ENCODE measurements at regions not wholly inside any gene's neighbourhood (a gene's known extent, or its start where the extent isn't known, plus 50 kb on each side); places are given as distances from the start of the nearest gene placed in this dataset.

DNA sequence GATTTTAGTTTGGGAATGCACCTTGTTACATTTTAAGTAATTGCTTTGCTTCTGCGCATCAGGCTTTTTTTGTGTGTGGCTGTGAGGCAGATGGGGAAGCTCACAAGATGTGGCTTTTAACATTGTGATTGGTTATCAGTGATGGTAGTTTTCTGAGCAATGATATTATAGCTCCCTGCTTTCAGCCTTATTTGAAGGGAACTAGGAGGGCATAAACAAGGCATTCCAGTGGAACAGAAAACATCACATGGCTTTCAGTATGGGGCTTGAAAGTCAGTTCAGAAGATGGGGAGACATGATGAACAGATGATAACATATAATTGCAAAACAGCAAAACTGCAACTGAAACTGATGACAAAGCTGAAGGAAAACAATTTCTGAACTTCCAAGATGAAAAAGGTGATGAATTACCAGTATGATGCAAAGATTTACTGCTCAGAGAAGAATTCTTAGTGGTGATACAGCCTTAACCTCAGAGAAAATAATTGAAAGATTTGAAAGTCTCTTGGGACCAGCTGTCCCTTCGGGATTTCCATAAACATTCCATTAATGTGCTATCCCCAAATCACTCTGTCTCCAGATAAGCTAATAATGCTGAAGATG, 439.7 kb downstream of the RND3 start:
- DNase-seq (ENCODE audit: low spot score): no peak

DNA sequence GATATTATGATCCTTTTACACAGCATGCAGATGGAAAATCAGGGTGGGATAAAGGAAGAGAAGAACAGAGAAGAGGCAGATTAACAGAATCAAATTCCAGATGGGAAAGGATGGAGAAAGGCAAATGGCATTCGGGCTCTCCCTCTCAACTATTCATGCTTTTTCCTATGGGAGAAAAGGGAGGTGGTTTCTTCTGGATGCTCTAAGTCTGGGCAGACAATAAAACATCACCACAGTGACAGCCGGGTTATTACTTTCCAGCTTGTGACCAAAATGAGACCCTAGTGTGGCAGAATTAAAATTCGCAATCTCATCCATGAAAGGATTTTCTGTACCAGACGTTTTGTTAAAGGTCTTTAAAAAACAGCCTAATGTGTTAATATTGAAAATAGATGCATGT, 440.7 kb downstream of the RND3 start:
- DNase-seq (ENCODE audit: low spot score): no peak

DNA sequence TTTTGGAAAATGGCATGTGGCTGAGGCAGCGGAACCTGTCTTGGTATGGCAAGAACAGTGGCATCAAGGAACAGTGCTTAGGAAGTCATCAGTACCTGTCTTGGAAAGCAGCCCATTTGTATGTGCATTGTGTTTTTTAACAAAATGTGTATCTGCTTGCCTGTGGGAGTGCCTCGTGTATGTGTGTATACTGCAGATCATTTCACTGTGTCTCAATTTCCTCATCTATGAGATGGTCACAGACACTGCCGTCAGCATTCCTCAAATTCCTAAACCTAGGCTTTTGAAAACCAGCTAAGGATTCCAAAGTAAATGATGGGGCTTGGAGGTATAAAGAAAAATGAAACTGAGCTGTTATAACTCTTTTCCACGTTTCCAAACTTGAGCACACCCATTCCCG, 441.3 kb downstream of the RND3 start:
- no peak for DNase-seq (ENCODE audit: low spot score)

DNA sequence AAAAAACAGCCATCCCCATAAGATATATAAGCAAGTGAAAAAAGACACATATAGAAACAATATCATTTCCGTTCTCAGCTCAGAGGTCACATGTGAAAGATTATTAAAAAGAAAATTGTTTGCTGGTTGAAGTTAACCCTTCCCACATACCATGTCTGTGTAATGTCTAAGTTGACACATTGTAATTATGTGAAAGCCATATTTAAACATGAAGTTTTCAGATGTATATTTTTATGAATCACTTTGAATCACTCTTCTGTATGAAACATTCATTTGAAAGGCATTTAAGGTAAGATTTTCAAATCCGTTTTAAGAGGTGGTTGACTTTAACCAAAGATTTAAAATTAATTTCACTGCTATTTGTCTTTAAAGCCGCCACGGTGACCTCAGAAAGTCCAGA, 441.9 kb downstream of the RND3 start:
- no peak for DNase-seq (ENCODE audit: low spot score)

DNA sequence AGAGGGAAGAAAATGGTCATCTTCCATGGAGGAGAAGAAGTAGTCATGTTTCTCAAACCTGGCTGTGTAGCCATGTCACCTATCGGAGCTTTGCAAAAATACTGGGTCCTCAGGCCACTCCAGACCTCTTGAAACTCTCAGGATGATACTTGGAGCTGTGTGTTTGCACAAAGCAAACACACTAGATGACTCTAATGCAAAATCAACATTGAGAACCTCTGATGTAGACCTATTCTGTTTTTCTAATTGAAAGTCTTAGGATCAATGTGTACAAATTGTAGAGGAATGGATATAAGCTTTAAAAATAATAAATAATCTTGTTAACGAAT, 444.3 kb downstream of the RND3 start:
- no peak for DNase-seq (ENCODE audit: low spot score)

DNA sequence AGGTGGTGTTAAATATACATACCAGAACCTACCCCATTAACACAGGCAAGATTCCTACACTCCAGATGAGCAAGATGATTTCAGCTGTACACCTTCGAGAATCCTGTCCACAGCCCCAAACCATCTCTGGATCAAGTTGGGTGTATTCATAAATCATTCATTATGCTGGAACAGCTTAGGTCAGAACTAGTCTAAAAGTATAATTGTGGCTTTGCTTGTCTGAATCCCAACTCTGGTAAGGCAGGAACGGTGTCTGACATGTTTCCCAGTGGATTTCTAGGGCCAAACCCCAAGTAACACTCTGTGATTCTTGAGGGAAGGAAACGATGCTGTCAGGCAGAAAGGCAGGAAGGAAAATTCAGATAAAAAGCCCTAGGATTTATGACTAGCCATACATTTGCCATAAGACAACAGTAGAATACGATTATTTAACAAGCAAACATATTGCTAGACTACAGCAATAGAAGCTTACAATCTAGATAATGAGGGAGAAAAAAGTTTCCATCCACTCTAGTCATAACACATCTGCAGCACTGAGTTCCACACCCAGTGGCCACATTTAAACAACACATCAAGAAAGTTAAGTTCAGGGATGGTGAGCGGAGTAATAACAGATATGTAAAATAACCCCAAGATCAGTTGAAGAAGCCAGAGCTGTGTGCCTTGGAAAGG, 444.8 kb downstream of the RND3 start:
- DNase-seq (ENCODE audit: low spot score): no peak

DNA sequence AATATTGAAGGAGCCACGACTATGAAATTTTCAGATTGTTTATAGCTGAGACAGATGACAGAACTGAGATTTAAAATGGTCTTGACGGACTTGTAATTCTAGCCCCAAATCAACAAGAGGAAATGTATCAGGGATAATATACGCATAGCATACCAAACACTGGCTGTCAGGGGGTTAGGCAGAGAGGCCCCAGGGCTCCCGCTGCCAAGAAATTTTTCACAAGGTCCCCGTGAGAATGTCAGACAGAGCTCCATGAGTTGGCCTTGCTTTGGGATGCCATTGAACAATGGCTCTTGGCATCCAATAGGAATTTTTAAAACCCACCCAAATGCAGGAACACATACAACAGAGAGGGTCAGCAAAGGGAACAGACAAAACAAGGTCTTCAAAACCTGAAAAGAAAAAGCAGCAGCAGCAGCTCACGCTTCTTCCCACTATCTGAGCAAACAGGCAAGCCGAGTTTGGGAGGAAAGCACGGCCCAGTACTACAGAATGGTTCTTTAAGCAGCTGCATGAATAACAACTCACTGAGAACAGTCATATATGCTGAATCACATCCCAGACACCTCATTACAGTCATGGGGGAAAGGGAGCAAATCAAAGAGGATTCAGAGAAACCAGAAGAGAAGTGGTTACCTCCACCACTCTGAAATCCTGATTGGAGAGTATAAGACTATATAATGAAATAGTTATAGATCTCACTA, 445.6 kb downstream of the RND3 start:
- DNase-seq (ENCODE audit: low spot score): no peak

DNA sequence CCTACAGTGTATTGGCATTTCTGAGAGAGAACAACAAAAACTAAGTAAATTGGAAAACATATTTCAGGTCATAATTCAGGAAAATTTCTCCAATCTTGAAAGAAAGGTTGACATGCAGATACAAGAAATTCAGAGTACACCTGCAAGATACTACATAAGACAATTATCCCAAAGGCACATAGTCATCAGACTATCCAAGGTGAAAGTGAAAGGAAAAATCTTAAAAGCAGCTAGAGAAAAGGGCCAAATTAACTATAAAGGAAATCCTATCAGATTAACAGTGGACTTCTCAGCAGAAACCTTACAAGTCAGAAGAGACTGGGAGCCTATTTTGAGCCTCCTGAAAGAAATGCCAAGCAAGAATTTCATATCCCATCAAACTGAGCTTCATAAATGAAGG, 449.0 kb upstream of the MMADHC start:
- DNase-seq (ENCODE audit: low spot score): no peak

DNA sequence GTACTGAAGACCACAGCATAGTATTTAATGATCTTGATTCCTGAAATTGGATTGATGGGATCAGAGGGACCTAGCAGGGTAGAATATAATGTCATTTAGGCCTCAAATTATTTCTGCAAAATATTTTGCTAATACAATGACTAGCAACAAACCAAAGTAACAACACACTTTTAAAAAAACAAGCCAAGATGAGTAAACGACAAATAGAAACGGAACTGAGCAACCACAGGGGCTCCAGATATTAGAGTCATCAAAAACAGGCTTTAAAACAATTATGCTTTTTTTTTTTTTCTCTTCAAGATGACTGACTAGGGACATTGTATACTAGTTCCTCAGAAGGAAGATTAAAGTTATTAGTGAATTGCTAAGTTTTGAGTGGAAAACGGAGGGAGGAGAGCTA, 447.1 kb upstream of the MMADHC start:
- DNase-seq (ENCODE audit: low spot score): no peak

DNA sequence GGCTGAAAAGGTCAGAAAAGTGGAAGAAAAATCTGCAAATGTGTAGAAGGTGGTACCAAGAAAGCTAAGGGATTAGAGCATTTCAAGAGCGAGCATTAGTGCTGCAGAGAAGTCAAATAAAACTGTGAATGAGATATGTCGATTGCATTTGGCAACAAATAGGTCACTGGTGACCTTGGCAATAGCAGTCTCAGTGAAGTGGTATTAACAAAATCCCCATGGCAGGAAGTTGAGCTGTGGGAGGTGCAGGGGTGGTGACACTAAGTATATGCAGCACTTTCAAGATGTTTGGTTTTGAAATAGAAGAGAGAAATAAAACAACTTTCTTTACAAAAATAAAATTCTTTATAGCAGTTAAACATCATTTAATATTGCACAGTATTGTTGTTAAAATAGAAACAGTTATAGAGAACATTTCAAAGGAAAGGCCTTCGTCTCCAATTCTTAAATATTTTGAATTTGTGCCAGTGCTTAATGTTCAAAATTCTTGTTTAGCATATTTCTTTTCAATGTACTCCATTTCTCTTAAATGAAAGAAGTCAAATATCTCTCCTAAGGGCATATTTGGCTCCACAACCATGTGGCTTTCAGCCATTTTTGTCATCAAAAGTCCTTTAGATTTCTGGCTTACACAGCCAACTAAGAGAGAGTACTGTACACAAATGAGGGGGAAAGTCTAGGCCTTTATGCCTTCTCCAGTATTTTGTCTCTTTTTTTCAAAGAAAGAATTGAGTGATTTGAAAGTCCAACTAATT, 443.0 kb upstream of the MMADHC start:
- DNase-seq (ENCODE audit: low spot score): no peak

DNA sequence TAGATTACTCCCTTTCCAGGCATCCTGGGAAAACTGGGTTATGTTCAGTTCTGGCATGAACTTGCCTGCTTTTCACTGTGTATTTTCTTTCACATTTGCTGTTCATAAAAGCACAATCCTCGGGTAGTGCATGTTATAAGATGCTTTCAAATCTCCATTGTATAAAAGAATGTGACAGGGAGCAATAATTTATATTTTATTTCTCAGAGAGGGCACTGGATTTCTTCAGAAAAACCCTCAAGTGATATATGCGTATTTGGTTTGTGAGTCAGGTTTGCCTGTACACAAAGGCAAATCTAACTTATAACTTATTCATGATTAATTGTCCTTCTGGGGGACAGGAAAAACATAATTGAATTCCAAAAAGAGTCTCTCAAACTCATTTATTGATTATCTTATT, 440.7 kb upstream of the MMADHC start:
- no peak for DNase-seq (ENCODE audit: low spot score)

DNA sequence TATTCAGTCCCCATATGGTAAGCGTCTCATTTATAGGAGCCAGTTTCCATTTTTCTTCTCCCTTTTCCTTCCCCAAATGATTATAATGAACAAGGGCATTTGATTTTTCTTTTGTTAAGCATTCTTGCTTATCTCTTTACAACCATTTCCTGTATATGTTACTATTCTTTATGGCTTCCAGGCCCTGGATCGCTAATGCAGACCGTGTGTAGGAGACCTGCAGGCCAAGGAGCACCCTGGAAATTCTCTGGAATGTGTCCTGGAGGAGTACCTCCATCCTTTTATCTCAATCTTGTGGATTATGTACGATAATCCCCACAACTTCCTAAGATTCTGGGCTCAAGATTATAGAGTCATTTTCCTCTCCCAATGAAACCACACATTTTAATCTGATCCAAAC, 439.6 kb upstream of the MMADHC start:
- no peak for DNase-seq (ENCODE audit: low spot score)

DNA sequence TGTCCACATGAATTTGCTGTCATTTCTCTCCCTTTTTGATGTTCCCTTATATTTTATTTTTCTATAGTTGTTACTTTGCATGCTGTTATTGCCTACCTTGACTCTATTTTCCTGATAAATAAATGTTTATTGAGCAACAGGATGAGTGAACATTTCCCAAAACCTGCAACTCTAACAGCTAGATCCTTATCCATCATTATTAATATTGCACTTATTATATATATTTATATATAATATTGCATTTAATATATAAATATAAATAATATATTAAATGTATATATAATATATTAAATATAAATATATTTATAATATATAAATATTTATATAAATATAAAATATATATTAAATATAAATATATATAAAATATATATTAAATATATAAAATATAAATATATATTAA, 436.1 kb upstream of the MMADHC start:
- no peak for DNase-seq (ENCODE audit: low spot score)

DNA sequence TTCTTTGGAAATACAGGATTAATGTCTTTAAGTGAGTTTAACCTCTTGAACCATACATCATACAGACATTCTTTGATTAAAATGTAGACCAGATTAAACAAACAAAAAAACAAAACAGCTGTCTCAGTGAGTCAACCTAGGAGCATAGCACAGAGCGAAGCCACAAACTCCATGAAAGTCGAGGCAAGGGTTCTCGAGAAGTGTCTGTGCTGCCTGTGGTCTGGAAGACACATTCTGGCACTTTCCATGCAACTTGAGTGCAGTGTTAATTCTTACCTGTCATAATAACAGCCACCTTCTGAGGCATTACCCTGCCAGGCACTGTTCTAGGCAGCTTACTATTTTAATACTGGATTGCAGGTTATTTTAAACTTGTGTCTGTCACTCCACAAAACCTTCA, 435.5 kb upstream of the MMADHC start:
- DNase-seq (ENCODE audit: low spot score): no peak

DNA sequence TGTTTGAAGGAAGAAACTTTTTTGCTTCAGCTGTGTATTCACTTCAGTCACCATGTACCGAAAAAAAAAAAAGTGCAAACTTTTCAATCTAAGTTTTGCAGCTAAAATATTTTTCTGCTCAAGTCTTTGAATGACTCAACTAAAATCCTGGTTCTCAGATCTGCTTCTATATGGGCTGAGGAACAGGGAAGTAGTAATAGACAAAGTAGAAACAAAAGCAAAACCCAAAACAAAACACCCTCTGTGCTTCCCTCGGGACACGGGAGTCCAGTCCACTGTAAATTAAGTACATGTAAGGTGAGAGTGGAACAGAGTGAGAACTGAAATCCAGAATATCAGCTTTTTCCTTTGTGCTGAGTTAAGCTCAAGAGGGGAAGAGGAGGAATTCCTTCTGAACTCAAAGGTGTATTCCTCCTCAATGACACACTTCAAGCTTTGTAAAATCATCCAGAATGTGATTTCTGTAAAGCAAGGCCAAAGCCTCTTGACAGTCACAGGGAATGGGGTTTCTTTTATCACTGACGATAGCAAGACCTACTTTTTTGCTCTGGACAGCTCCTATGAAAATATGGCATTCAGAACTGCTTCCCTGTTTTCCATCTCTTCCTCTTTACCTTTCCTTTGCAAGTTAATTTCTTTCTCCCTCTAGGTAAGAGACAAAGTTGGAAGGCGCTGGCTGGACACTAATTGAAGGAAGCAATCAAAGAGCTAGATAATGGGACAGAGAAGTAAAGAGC, 433.5 kb upstream of the MMADHC start:
- DNase-seq (ENCODE audit: low spot score): no peak

DNA sequence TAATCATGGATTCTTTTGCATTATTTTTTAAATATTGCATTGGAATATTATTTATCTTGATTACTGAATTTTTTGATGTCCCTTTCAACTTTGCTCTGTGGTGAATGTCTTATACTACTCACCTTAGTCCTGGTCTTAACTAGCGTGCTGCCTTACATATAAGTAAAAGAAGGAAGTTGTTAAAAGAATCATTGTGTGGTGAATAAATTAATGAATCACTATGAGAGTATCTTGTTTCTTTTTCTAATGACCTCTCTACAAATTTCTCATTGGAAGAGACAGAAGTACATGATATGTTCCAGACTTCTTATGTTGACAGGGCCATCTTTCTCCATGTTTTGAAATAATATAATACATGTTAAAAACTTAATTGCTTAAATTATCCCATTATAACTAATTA, 432.6 kb upstream of the MMADHC start:
- no peak for DNase-seq (ENCODE audit: low spot score)

DNA sequence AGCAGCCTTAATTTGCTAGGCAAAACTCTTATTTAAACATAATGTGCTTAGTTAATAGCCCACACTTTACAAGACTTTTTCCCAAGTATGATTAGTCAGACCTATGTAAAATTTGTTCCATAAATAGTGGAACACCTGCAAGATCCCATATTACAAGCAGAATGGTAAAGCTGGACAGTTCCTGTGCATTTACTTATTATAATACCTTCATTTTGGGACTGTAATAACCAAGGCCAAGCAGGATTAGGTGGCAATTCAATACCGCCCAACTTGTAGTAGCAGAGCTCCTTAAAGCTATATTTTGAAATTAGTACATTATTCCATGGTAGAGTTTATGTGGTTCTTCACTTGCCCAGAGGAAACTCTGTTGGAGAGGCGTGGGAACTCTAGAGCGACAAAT, 431.5 kb upstream of the MMADHC start:
- DNase-seq (ENCODE audit: low spot score): no peak

DNA sequence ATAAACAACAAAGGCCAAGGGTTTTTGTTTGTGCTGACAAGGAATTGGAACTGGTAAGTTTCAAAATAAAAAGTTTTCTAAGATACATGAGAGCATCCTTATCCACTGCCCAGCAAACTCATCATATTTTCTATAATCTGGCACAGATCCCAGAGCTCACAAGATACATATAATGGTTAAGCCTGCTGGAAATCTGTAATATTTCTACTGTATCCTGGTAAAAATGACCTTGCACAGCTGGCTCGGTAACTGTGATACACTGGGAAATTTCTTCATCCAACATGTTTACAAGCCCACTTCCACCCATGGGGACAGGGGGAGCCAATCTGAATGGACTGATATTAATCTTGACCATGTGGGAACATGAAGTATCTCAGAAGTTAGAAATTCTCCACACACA, 425.4 kb upstream of the MMADHC start:
- no peak for DNase-seq (ENCODE audit: low spot score)

DNA sequence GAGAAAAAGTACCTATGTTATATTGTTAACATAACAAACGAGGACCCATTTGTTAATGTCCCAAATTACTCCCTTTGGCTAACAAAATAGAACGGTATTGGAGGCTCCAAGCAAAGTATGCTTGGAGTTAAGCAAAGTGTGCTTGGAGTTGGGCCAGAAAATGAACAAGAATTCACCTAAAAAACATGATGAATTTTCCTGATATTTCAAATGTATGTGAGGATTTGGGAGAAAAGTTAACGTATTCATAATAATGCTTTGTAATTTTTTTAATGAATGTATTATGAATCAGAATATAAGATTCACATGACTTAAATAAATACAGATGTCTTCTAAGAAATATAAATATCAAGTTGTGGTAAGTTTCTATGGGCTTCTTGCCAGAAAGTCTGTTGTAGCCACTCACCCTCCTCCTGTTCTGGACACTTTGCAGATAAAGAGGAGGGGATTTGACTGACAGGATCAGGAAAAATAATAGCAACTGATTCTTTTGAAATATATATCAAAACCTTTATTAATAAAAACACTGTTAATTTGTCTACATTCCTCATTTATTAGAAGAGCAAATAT, 423.7 kb upstream of the MMADHC start:
- no peak for DNase-seq (ENCODE audit: low spot score)

DNA sequence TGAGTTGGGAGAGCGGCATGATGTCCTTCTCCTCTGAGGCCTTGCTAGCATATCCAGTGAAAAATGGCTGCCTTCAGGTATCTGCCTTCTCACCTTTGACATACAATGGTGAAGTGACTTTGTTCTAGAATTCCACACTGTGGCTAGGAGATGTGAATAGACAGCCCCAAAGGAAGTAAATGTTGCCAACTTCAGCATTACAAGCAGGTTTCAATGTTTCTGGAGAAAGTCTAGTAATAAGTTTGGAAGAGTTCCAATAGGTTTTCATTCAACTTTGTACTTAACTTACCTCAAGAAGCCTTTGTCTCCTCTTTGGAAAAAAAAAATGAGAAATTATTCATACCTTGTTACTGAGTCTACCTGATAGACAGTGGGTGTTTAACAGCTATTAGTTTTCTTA, 421.3 kb upstream of the MMADHC start:
- no peak for DNase-seq (ENCODE audit: low spot score)

DNA sequence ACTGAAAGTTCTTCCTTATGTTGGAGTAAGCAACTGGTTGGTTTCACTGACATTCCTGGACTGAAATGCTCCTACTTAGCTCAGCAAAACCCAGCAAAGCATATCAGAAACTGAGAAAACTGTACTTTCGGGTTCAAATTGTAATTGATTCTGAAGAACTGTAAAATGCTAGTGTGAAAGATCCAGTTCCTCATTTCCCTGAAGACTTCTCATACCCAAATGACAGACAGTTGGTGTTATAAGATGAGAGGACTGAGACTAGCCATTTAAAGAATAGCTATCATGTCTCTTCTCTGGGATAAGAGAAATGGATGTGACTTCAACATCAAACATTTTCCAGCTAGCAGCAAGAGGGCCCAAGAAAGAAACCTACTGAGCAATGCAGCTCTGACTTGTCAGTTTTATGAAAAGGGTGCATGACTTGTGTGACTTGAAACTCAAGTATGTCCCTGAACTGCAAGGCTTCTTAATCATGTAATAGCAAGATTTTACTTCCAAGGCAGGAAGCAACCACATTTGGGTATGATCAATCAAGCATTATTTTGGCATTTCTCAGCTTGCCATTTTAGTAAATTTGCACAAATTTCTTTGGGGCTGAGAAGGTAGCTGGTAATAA, 420.3 kb upstream of the MMADHC start:
- DNase-seq (ENCODE audit: low spot score): no peak

DNA sequence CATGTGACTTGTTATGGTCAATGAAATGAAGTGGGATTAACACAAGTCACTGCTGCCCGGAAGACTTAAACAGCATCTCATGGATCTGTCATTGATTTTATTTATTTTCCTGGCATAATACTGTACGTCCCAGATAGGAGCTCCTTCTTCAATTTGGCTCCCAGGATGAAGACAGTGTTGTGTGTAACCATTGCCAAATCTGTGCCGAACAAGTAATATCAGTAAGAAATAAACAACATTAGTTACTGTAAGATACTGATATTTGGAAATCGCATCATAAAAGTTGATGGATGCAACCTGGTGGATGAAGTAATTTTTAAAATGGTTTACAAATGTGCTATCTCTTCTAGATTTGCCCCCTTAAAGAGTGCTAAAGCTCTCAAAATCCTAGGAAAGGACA, 419.0 kb upstream of the MMADHC start:
- no peak for DNase-seq (ENCODE audit: low spot score)
